ENCODE measurements at regions not wholly inside any gene's neighbourhood (a gene's known extent, or its start where the extent isn't known, plus 50 kb on each side); places are given as distances from the start of the nearest gene placed in this dataset.

DNA sequence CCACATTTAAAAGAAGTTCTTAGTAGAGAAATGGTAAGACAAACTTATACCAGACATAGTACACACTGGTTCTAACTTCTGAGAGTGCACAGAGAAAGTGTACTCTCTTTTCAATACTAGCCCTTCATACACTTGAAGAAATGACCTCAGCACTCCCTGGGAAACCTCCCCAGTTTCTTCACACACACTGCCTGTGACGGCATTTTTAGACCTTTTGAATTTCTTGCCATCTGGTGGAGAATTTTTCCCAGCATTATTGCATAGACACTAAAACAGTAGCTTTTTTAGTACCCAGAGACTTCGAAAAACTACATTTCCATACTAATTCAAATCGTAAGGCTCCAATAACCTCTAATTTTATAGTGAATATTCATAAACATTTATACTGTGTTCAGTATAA is 341.6 kb upstream of the MAOA start:
- no peak for TF ChIP-seq POLR2A (IDR thresholded peaks at IDR 0.05; ENCODE audit: low read length)
- TF ChIP-seq GATA1 (IDR thresholded peaks at IDR 0.05; ENCODE audit: low read depth, low read length): no peak

Data from erythroblast (primary cell).